ENCODE measurements at regions not wholly inside any gene's neighbourhood (a gene's known extent, or its start where the extent isn't known, plus 50 kb on each side); places are given as distances from the start of the nearest gene placed in this dataset.

DNA sequence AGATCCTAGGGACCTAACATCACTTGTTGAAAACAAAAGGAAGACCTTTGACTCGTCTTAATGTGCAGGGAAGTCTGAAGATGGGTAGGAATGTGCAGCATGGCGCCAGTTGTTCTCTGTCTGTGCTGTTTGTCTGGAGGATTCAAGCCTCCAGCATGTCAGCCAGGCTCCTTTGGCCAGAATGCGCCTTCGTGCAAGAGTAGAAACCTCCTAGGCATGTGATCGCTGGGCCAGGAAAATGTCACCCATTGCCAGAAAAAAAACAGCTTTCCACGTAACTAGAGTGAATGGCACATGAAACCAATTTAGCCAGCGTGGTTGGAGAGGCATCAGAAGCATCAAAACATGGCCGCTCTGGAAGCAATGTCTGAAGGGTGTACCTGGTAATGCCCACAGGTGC is 132.7 kb downstream of the EDN1 start:
- DNase-seq (ENCODE audit: low spot score) = no peak

DNA sequence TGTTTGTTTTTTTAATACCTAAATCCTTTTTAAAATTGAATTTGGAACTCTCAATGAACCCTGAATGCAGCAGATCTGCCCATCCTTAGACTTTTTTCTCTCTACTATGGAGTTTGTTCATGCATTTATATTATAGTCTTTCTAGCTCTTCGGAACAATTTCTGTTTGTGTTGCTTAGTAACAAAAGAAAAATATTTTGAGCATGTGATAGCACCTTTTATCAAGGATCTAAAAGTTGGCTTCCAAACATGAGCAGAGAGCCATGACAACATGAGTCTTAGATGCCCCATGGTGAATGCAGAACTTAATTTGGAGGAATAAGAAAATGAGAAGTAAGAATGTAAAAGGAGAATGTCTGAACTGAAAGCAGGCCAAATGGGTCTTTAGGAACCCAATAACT is 133.7 kb downstream of the EDN1 start:
- no peak for DNase-seq (ENCODE audit: low spot score)

- DNase-seq (ENCODE audit: low spot score) = no peak
Observed at GRCh38 chr6:12426121-12426520, 136.0 kb downstream of the EDN1 start.

GRCh38 chr6:12431023-12431422 is 140.9 kb downstream of the EDN1 start:
- DNase-seq (ENCODE audit: low spot score) = no peak

GRCh38 chr6:12436224-12436623 is 146.1 kb downstream of the EDN1 start:
- DNase-seq (ENCODE audit: low spot score) = no peak

DNA sequence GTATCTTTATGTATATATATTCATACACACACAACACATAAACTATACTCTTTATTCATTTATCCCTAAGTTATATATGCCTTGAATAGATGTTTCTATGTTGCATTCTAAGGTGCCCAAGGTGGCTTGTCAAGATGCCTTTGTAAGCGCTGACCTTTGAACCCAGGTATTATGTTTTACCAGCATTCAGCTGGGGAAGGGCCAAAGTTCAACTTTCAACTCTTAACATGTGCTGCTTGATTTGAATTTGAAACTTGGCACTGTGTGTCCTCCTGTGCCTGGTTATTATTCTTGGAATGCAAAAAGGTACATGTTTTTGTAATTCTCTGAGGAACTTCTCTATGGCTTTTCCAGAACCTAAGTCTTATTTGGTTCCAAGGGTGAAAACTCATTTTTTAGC is 146.5 kb downstream of the EDN1 start:
- DNase-seq (ENCODE audit: low spot score) = no peak

DNA sequence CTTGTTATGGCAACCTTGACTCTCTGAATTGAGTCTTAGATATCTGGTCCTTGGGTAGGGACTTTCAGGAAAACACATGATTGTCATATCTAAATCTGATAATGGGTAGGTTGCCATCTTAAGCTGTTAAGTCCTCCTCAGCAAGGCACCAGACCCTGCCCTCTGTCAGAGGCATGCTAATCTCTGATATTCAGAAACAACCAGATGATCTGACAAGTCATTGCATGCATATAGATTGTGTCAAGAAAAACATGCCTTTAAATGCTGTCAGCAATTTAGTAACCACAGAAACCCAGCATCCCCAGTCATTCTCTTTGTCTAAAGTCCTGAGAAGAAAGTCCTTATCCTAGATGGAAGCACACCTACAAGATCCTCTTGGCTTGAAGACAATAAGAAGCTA is 149.1 kb downstream of the EDN1 start:
- no peak for DNase-seq (ENCODE audit: low spot score)

- no peak for DNase-seq (ENCODE audit: low spot score)
Observed at GRCh38 chr6:12440981-12441380, 150.8 kb downstream of the EDN1 start.

- DNase-seq (ENCODE audit: low spot score) = no peak
Observed at GRCh38 chr6:12442455-12442854, 152.3 kb downstream of the EDN1 start.

DNA sequence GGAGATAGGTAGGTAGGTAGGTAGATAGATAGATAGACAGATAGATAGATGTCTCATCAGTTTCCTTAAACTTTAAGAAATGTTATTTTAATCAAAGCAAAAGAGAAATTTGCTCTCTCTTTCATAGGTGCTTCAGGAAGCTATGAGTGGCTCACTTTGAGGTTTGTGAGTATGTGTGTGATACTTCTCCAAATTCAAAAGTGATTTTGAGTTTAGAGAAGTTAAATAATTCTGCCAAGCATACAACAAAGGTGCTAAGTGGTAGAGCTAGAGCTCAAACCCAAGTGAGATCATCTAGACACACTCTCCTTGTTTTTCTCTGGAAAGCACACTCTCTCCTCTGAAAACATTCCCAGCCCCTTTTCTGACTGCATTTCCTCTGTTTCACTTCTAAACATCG is 156.2 kb downstream of the EDN1 start:
- DNase-seq (ENCODE audit: low spot score) = no peak

- DNase-seq (ENCODE audit: low spot score) = no peak
Observed at GRCh38 chr6:12449447-12449846, 159.3 kb downstream of the EDN1 start.

DNA sequence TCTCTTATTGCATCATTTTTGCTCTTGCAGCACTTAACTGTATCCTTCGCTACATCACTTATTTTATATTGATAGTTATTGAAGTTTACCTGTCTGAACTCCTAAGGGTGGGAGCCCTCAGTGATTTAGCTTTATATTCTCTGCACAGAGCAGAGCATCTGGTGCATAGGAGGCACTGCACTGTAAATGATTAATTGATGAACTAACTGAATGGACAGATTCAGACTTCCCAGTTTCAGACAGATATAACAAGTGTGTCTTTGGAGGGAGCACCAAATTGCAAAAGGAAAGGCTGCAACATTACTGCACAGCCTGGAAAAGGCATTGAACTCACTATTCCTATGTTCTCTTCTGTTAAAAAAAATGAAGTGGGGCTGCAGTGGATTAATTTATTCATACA is 160.3 kb downstream of the EDN1 start:
- no peak for DNase-seq (ENCODE audit: low spot score)

DNA sequence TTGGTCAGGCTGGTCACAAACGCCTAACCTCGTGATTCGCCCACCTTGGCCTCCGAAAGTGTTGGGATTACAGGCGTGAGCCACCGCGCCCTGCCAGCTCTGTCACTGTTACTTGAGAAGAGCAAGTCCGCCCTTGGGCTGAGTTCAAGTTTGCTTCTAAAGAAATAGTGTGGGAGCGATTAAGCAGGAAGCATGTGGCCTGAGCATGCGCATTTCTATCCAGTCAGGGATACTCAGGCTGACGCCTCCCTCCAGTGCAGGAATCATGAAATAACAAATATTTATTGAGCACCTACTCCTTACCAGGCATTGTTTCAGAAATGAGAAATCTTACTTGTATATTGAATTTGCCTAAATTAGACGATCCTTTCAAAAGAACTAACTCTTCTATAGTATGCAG is 166.2 kb downstream of the EDN1 start:
- DNase-seq (ENCODE audit: low spot score) = no peak

DNA sequence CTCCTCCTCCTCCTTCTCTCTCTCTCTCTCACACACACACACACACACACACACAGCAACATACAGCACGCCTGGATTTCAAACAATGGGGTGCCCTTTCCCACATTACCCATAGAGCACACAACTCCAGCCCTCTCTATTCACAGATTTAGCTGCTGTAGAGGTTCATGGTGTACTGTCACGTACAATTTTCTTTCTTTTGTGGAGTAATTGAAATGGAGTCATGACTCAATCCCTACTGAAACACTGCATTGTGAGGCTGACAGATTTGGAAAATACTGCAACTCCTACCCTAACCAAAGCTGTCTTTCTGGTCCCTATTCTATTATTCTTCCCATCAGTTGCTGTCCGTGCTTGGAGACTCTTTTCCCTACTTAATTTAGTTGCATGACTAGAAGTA is 166.9 kb downstream of the EDN1 start:
- DNase-seq (ENCODE audit: low spot score) = no peak

DNA sequence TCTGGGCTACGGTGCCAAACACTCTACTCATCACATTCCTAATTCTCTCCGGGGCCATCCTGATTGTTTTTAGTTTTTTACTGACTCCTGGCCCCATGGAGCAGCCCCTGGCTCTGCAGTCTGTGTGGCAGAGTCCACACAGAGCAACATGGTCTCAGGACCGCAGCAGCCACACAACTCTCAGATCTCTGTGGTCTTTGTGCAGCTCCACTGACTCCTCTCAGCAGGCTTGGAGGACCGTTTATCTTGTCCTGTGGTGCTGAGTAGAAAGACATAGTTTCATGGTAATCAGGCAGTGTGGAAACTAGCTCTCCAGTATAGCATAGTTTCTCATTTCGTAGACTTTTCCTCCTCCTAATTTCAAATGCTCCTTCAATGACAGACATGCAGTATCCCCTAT is 168.4 kb downstream of the EDN1 start:
- no peak for DNase-seq (ENCODE audit: low spot score)

DNA sequence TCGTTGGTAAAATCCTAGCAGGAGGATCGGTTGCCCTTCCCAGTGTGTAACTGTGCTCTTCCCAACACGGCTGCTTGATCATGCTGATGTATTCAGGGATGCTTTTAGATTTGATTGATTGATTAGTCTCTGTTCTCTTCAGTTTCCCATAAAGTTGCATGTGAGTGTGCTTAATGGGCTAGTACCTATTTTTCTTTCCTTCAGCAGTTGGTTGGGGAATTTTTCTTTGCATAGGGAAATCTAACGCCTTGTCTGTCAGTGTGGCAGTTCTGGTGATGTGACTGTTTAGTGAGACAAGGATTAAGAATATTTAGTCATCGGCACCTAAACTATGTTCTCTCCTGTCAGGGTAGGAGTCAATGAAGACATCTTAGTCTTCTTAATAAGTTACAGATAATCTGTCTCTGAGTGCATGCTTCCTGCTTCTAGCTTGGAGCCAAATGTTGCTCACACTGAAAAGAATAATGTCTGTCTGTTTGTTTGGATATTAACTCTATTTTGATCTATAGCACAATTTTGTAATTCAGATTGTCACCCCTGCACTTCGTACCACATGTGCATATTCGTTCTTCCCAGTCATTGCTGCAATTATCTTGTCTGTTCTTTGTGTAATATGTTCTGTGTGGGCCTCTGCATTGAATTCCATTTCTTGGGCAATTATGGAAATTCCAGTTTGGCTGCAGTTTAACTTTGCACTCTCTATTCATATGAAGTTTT is 169.9 kb downstream of the EDN1 start:
- no peak for DNase-seq (ENCODE audit: low spot score)

- no peak for DNase-seq (ENCODE audit: low spot score)
Observed at GRCh38 chr6:12467706-12468670, 177.8 kb downstream of the EDN1 start.

DNA sequence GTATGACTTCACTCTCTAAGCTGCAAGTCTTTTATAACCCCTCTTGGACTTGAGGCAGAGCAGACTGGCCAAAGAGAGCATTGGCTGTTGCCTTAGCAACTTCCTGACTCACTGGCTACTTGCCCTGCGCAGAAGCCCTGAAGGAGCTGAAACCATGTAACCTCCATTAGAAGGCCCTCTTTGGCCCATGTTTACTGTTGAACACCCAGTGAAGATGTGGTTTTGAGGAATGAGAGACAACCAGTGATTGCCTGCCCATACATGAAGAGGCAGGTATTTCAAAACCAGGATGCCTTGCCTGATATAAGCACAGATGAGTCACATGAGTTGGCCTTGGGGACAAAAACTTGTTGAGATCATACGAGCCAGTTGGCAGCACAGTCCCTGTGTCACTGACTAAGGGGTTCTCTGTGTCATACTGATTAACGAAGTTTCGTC is 182.5 kb downstream of the EDN1 start:
- no peak for DNase-seq (ENCODE audit: low spot score)

DNA sequence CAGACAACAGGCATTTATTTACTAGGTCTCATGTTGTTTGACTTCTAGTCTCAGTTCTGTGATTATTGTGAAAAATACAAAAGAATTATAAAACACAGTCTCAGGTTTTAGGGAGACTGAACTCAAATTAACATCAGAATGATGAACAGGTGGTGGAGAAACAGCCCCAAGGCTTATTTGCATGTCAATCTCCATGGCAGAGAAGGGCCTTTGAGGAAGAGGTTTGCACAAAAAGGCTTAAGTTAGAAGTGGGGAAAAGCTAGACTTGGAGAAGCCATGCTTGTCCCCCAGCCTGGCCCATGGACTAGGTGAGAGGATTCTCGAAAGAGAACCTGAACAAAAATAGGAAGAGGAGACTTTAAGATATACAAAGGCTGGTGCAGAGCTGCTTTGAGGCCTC is 183.3 kb downstream of the EDN1 start:
- DNase-seq (ENCODE audit: low spot score) = no peak

DNA sequence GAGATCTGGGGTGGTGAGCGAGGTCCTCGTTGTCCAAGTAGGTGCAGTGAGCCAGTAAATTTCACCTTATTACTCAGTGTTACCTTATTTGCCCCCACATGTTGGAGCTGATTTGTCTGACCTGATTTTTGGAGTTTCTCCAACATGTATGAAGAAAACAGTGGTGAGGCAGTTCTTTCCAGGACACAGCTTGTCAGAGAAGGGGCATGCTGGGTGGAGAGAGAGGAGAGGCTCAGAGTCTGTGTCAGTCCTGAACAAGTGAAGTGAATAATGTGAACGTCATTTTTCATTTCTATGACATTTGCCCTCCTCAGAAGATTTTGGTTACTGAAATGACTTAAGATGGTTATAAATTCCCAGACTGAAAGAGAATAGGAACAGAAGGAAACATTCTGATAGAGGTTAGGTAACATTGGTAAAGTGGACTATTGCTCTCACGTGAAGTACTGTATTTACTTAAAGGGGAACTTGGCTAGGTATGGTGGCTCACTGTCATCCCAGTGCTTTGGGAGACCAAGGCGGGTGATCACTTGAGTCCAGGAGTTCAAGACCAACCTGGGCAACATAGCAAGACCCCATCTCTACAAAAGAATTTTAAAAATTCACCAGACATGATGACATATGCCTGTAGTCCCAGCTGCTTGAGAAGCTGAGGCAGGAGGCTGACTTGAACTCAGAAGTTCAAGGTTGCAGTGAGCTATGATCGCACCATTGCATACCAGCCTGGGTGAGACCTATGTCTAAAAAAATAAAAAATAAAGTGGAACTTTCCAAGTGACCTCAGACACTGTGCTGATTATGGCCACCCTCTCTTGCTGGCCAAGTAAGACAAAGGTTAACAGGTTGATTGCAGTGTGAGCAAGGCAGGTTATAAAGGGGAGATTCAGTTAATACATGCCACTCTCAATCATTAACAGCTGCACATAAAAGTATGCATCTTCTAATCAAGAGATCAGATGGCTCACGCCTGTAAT is 184.3 kb downstream of the EDN1 start:
- no peak for DNase-seq (ENCODE audit: low spot score)

GRCh38 chr6:12476484-12476883 is 186.3 kb downstream of the EDN1 start:
- no peak for DNase-seq (ENCODE audit: low spot score)

DNA sequence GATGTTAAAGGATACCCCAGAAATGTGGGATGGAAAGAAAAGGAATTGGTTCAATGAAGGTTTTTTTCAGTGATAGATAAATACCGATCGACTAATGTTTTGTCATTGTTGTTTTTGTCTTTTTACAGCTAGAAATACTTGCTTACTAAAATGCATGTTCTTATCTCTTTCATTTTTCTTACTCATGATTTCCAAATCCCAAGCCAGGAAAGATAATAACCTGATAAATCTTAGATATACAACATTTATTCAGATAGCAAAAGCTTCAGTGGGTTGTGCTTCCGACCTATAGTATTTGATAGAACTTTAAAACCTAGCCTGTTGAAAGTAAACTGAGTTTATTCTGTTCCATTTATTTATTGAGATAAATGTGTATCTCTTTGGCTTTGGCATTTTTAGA is 187.5 kb downstream of the EDN1 start:
- no peak for DNase-seq (ENCODE audit: low spot score)

Data from hematopoietic multipotent progenitor cell treated with erythropoietin and hydrocortisone succinate and interleukin-3 and kit ligand, for 17 days (in vitro differentiated cells).